GM23338 (cell line): ENCODE measurements at regions not wholly inside any gene's neighbourhood (a gene's known extent, or its start where the extent isn't known, plus 50 kb on each side); places are given as distances from the start of the nearest gene placed in this dataset.

Experiments
- ATAC-seq: fragments of 200-7000 bp; cut with Tn5 transposase; 3 replicates; pipeline ENCODE4 v1.9.1; 2020
- DNase-seq: peaks from one replicate; pipeline ENCODE4 v3.0.0-alpha.2; 2015; ENCODE audit warnings: low spot score
- H2AFZ ChIP-seq: fragments of 200-600 bp; sonication (generic); 2 replicates; pipeline ENCODE4 v1.8.0; 2016; ENCODE audit warnings: antibody characterized with exemption, mild to moderate bottlenecking, moderate library complexity
- H3F3A ChIP-seq: fragments of 200-600 bp; sonication (generic); replicated peaks from 2 replicates; pipeline ENCODE4 v1.8.0; 2017; ENCODE audit warnings: antibody characterized with exemption, mixed run types, low read depth
- H3K27ac ChIP-seq: fragments of 200-600 bp; sonication (generic); 2 replicates; pipeline ENCODE4 v1.6.1; 2016; ENCODE audit warnings: low read depth
- H3K27me3 ChIP-seq: fragments of 200-600 bp; sonication (generic); 2 replicates; pipeline ENCODE4 v1.8.0; 2016; ENCODE audit warnings: mild to moderate bottlenecking, mixed run types, moderate library complexity; ENCODE audit not compliant: insufficient read depth
- H3K36me3 ChIP-seq: fragments of 200-600 bp; sonication (generic); 2 replicates; pipeline ENCODE4 v1.8.0; 2016; ENCODE audit warnings: mild to moderate bottlenecking; ENCODE audit not compliant: insufficient read depth
- H3K4me1 ChIP-seq: fragments of 200-600 bp; sonication (generic); 2 replicates; pipeline ENCODE4 v1.8.0; 2016; ENCODE audit warnings: mild to moderate bottlenecking, moderate library complexity; ENCODE audit not compliant: insufficient read depth
- H3K4me2 ChIP-seq: fragments of 200-600 bp; sonication (generic); 2 replicates; pipeline ENCODE4 v1.7.1; 2017; ENCODE audit warnings: mixed run types
- H3K4me3 ChIP-seq: fragments of 200-600 bp; sonication (generic); 2 replicates; pipeline ENCODE4 v1.6.1; 2016; ENCODE audit warnings: mixed run types
- H3K79me2 ChIP-seq: fragments of 200-600 bp; sonication (generic); replicated peaks from 2 replicates; pipeline ENCODE4 v1.8.0; 2017; ENCODE audit warnings: mild to moderate bottlenecking; ENCODE audit not compliant: insufficient read depth
- H3K9me2 ChIP-seq: fragments of 200-600 bp; sonication (generic); 2 replicates; pipeline ENCODE4 v1.8.0; 2017; ENCODE audit not compliant: insufficient read depth
- H4K20me1 ChIP-seq: fragments of 200-600 bp; sonication (generic); replicated peaks from 2 replicates; pipeline ENCODE4 v1.8.0; 2017; ENCODE audit warnings: mild to moderate bottlenecking; ENCODE audit not compliant: insufficient read depth
- H3K27ac Mint-ChIP-seq: 2 replicates; pipeline ENCODE4 v1.8.0; 2020; ENCODE audit warnings: inconsistent platforms, mild to moderate bottlenecking, moderate library complexity, mixed read lengths
- H3K27me3 Mint-ChIP-seq: 3 replicates; pipeline ENCODE4 v1.8.0; 2022; ENCODE audit warnings: low read depth, mild to moderate bottlenecking, moderate library complexity, mixed read lengths, inconsistent platforms; ENCODE audit not compliant: insufficient read depth, poor library complexity
- H3K36me3 Mint-ChIP-seq: 3 replicates; pipeline ENCODE4 v1.8.0; 2021; ENCODE audit warnings: low read depth, mild to moderate bottlenecking, inconsistent platforms, moderate library complexity, mixed read lengths
- H3K4me1 Mint-ChIP-seq: 3 replicates; pipeline ENCODE4 v1.8.0; 2020; ENCODE audit warnings: mild to moderate bottlenecking, inconsistent platforms, mixed read lengths
- H3K4me3 Mint-ChIP-seq: 3 replicates; pipeline ENCODE4 v1.8.0; 2021; ENCODE audit warnings: moderate library complexity, mild to moderate bottlenecking, inconsistent platforms, mixed read lengths
- H3K9me3 Mint-ChIP-seq: 3 replicates; pipeline ENCODE4 v1.8.0; 2020; ENCODE audit warnings: moderate library complexity, mild to moderate bottlenecking, inconsistent platforms, mixed read lengths
- EZH2phosphoT487 ChIP-seq: fragments of 200-600 bp; sonication (generic); IDR thresholded peaks from one replicate; pipeline ENCODE4 v1.8.1; 2018; ENCODE audit warnings: antibody characterized with exemption; ENCODE audit not compliant: unreplicated experiment
- JUNB ChIP-seq: IDR thresholded peaks from one replicate; pipeline ENCODE4 v1.6.1; 2016; ENCODE audit warnings: antibody characterized with exemption; ENCODE audit not compliant: unreplicated experiment
- POLR2AphosphoS5 ChIP-seq: IDR thresholded peaks from 2 replicates; pipeline ENCODE4 v1.6.1; 2016; ENCODE audit warnings: antibody characterized with exemption, low read depth
- STAT1 ChIP-seq: IDR thresholded peaks from one replicate; pipeline ENCODE4 v1.6.1; 2016; ENCODE audit warnings: antibody characterized with exemption; ENCODE audit not compliant: unreplicated experiment
- ZNF114 ChIP-seq: fragments of 250-450 bp; sonication (Bioruptor Pico); IDR thresholded peaks from 2 replicates; pipeline ENCODE4 v1.5.0; 2020; ENCODE audit warnings: mild to moderate bottlenecking, moderate library complexity
- ZNF331 ChIP-seq: fragments of 250-450 bp; sonication (Bioruptor Pico); IDR thresholded peaks from 2 replicates; pipeline ENCODE4 v1.5.0; 2020; ENCODE audit warnings: low read depth, mild to moderate bottlenecking, moderate library complexity
- TF ChIP-seq, protein P1 (sequence below), 2 experiments: fragments of 200-600 bp in 1 of 2; sonication (generic) in 1 of 2; conservative IDR thresholded peaks; 2 replicates each; pipeline versions ENCODE4 v1.5.1 to v1.6.1; 2016 to 2017; ENCODE audit warnings: antibody characterized with exemption in 2 of 2, low read depth in 2 of 2, mild to moderate bottlenecking in 2 of 2, moderate library complexity in 1 of 2
- TF ChIP-seq, protein P2 (sequence below): IDR thresholded peaks from 2 replicates; pipeline ENCODE4 v1.6.1; 2016; ENCODE audit warnings: antibody characterized with exemption
- TF ChIP-seq, protein P3 (sequence below): IDR thresholded peaks from one replicate; pipeline ENCODE4 v1.6.1; 2018; ENCODE audit warnings: antibody characterized with exemption; ENCODE audit not compliant: unreplicated experiment
- TF ChIP-seq, protein P4 (sequence below): fragments of 250-450 bp; sonication (Bioruptor Pico); IDR thresholded peaks from 2 replicates; pipeline ENCODE4 v1.5.0; 2020; ENCODE audit warnings: mild to moderate bottlenecking, moderate library complexity

DNA sequence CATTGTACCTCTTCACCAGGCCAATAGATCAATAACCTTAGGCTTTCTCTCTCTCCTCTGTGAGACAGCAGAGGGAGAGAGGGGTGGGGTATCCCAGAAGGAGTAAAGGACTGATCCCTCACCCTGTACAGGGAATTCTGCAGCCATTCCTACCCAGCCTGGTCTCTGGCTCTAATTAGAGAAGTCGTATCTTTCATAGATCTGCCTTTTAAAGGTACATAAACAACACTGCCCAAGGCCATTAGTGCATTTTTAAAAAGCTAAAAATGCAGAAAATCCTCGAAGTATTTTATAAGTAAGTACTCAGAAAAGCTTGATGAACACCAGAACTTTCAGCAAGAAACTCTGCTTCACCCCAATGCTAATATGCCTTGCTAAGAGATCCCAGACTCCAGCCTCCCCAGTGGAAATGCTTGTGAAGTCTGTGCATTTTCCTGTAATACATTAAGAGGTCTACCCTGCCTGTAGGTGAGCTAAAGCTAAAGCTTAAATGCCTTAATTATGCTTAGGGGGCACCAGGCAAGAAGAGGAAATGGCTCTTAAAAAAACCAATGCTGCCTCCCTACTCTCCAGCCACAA lies 200.0 kb upstream of the ANKRD55 start:
- peaks cover 8% of the 10 kb centered on the region; the same call in 1 of the 2 replicates for H3K4me1 ChIP-seq
- Mint-ChIP-seq H3K4me3 (no peak overlapping the region), H3K9me3 (no peaks in the 10 kb centered on the region), H3K4me1 (peaks cover 9% of the 10 kb centered on the region; the same call in 2 of the 3 replicates), H3K27ac (no peak overlapping the region), H3K36me3 (no peaks in the 10 kb centered on the region; the same call in 2 of the 3 replicates), H3K27me3 (no peaks in the 10 kb centered on the region)
- DNase-seq (no peak), ATAC-seq (no peak)
- no peak overlapping the region for H2AFZ ChIP-seq
- no peaks in the 10 kb centered on the region for H3K36me3 ChIP-seq
- 0 out of 2 replicates have a peak, but pooled peaks cover 6% of the 10 kb centered on the region for H3K9me2 ChIP-seq
- H3K27ac ChIP-seq, result no peak overlapping the region
- H3K79me2 ChIP-seq, result no peaks in the 10 kb centered on the region
- no peak overlapping the region for H3K4me2 ChIP-seq
- no peak for TF ChIP-seq ZNF331 (CRISPR knock-in tag)
- TF ChIP-seq, protein P1, sequence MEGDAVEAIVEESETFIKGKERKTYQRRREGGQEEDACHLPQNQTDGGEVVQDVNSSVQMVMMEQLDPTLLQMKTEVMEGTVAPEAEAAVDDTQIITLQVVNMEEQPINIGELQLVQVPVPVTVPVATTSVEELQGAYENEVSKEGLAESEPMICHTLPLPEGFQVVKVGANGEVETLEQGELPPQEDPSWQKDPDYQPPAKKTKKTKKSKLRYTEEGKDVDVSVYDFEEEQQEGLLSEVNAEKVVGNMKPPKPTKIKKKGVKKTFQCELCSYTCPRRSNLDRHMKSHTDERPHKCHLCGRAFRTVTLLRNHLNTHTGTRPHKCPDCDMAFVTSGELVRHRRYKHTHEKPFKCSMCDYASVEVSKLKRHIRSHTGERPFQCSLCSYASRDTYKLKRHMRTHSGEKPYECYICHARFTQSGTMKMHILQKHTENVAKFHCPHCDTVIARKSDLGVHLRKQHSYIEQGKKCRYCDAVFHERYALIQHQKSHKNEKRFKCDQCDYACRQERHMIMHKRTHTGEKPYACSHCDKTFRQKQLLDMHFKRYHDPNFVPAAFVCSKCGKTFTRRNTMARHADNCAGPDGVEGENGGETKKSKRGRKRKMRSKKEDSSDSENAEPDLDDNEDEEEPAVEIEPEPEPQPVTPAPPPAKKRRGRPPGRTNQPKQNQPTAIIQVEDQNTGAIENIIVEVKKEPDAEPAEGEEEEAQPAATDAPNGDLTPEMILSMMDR (conservative IDR thresholded peaks at IDR 0.05; ENCODE audit: low read depth in 2 of 2), result no peak
- no peak for TF ChIP-seq ZNF114
- TF ChIP-seq JUNB, result no peak
- TF ChIP-seq, protein P2, sequence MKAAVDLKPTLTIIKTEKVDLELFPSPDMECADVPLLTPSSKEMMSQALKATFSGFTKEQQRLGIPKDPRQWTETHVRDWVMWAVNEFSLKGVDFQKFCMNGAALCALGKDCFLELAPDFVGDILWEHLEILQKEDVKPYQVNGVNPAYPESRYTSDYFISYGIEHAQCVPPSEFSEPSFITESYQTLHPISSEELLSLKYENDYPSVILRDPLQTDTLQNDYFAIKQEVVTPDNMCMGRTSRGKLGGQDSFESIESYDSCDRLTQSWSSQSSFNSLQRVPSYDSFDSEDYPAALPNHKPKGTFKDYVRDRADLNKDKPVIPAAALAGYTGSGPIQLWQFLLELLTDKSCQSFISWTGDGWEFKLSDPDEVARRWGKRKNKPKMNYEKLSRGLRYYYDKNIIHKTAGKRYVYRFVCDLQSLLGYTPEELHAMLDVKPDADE, result no peak
- TF ChIP-seq POLR2AphosphoS5, result no peak
- TF ChIP-seq, protein P3, sequence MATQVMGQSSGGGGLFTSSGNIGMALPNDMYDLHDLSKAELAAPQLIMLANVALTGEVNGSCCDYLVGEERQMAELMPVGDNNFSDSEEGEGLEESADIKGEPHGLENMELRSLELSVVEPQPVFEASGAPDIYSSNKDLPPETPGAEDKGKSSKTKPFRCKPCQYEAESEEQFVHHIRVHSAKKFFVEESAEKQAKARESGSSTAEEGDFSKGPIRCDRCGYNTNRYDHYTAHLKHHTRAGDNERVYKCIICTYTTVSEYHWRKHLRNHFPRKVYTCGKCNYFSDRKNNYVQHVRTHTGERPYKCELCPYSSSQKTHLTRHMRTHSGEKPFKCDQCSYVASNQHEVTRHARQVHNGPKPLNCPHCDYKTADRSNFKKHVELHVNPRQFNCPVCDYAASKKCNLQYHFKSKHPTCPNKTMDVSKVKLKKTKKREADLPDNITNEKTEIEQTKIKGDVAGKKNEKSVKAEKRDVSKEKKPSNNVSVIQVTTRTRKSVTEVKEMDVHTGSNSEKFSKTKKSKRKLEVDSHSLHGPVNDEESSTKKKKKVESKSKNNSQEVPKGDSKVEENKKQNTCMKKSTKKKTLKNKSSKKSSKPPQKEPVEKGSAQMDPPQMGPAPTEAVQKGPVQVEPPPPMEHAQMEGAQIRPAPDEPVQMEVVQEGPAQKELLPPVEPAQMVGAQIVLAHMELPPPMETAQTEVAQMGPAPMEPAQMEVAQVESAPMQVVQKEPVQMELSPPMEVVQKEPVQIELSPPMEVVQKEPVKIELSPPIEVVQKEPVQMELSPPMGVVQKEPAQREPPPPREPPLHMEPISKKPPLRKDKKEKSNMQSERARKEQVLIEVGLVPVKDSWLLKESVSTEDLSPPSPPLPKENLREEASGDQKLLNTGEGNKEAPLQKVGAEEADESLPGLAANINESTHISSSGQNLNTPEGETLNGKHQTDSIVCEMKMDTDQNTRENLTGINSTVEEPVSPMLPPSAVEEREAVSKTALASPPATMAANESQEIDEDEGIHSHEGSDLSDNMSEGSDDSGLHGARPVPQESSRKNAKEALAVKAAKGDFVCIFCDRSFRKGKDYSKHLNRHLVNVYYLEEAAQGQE, result no peak
- no peak for TF ChIP-seq EZH2phosphoT487
- TF ChIP-seq STAT1, result no peak
- TF ChIP-seq, protein P4, sequence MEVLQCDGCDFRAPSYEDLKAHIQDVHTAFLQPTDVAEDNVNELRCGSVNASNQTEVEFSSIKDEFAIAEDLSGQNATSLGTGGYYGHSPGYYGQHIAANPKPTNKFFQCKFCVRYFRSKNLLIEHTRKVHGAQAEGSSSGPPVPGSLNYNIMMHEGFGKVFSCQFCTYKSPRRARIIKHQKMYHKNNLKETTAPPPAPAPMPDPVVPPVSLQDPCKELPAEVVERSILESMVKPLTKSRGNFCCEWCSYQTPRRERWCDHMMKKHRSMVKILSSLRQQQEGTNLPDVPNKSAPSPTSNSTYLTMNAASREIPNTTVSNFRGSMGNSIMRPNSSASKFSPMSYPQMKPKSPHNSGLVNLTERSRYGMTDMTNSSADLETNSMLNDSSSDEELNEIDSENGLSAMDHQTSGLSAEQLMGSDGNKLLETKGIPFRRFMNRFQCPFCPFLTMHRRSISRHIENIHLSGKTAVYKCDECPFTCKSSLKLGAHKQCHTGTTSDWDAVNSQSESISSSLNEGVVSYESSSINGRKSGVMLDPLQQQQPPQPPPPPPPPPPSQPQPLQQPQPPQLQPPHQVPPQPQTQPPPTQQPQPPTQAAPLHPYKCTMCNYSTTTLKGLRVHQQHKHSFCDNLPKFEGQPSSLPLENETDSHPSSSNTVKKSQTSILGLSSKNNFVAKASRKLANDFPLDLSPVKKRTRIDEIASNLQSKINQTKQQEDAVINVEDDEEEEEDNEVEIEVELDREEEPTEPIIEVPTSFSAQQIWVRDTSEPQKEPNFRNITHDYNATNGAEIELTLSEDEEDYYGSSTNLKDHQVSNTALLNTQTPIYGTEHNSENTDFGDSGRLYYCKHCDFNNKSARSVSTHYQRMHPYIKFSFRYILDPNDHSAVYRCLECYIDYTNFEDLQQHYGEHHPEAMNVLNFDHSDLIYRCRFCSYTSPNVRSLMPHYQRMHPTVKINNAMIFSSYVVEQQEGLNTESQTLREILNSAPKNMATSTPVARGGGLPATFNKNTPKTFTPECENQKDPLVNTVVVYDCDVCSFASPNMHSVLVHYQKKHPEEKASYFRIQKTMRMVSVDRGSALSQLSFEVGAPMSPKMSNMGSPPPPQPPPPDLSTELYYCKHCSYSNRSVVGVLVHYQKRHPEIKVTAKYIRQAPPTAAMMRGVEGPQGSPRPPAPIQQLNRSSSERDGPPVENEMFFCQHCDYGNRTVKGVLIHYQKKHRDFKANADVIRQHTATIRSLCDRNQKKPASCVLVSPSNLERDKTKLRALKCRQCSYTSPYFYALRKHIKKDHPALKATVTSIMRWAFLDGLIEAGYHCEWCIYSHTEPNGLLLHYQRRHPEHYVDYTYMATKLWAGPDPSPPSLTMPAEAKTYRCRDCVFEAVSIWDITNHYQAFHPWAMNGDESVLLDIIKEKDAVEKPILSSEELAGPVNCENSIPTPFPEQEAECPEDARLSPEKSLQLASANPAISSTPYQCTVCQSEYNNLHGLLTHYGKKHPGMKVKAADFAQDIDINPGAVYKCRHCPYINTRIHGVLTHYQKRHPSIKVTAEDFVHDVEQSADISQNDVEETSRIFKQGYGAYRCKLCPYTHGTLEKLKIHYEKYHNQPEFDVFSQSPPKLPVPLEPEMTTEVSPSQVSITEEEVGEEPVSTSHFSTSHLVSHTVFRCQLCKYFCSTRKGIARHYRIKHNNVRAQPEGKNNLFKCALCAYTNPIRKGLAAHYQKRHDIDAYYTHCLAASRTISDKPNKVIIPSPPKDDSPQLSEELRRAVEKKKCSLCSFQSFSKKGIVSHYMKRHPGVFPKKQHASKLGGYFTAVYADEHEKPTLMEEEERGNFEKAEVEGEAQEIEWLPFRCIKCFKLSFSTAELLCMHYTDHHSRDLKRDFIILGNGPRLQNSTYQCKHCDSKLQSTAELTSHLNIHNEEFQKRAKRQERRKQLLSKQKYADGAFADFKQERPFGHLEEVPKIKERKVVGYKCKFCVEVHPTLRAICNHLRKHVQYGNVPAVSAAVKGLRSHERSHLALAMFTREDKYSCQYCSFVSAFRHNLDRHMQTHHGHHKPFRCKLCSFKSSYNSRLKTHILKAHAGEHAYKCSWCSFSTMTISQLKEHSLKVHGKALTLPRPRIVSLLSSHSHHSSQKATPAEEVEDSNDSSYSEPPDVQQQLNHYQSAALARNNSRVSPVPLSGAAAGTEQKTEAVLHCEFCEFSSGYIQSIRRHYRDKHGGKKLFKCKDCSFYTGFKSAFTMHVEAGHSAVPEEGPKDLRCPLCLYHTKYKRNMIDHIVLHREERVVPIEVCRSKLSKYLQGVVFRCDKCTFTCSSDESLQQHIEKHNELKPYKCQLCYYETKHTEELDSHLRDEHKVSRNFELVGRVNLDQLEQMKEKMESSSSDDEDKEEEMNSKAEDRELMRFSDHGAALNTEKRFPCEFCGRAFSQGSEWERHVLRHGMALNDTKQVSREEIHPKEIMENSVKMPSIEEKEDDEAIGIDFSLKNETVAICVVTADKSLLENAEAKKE, result no peak
- H3K4me3 ChIP-seq, result no peak overlapping the region
- no peaks in the 10 kb centered on the region for H4K20me1 ChIP-seq
- no peaks in the 10 kb centered on the region for H3K27me3 ChIP-seq
- H3F3A ChIP-seq, result no peaks in the 10 kb centered on the region
